HEK293 (cell line): ENCODE measurements at regions not wholly inside any gene's neighbourhood (a gene's known extent, or its start where the extent isn't known, plus 50 kb on each side); places are given as distances from the start of the nearest gene placed in this dataset.

ENCODE experiments used
- SP3 ChIP-seq: fragments of 450-650 bp; formaldehyde crosslinking; IDR thresholded peaks from 2 replicates; pipeline ENCODE4 v1.5.1; 2016; ENCODE audit warnings: missing biosample characterization, missing genetic modification characterization
- YY1 ChIP-seq: fragments of 450-650 bp; formaldehyde crosslinking; IDR thresholded peaks from 2 replicates; pipeline ENCODE4 v1.5.1; 2018; ENCODE audit warnings: missing biosample characterization, missing genetic modification characterization
- ZNF184 ChIP-seq: fragments of 450-650 bp; IDR thresholded peaks from 2 replicates; pipeline ENCODE4 v1.5.1; 2018; ENCODE audit warnings: missing biosample characterization, mild to moderate bottlenecking, missing genetic modification characterization
- ZNF239 ChIP-seq: fragments of 450-650 bp; formaldehyde crosslinking; IDR thresholded peaks from 2 replicates; pipeline ENCODE4 v1.5.1; 2016; ENCODE audit warnings: missing biosample characterization, missing genetic modification characterization
- ZNF302 ChIP-seq: fragments of 450-650 bp; formaldehyde crosslinking; IDR thresholded peaks from 2 replicates; pipeline ENCODE4 v1.5.1; 2016; ENCODE audit warnings: missing biosample characterization, missing genetic modification characterization, low read depth
- ZNF514 ChIP-seq: fragments of 450-650 bp; formaldehyde crosslinking; IDR thresholded peaks from 2 replicates; pipeline ENCODE4 v1.5.1; 2016; ENCODE audit warnings: missing biosample characterization, missing genetic modification characterization
- ZNF654 ChIP-seq: fragments of 450-650 bp; formaldehyde crosslinking; IDR thresholded peaks from 2 replicates; pipeline ENCODE4 v1.5.1; 2016; ENCODE audit warnings: low read depth, missing biosample characterization, missing genetic modification characterization
- ZNF747 ChIP-seq: fragments of 450-650 bp; formaldehyde crosslinking; IDR thresholded peaks from 2 replicates; pipeline ENCODE4 v1.5.1; 2016; ENCODE audit warnings: missing biosample characterization, missing genetic modification characterization
- ZSCAN30 ChIP-seq: fragments of 450-650 bp; IDR thresholded peaks from 2 replicates; pipeline ENCODE4 v1.5.1; 2018; ENCODE audit warnings: missing biosample characterization, mild to moderate bottlenecking, missing genetic modification characterization, moderate library complexity
- TF ChIP-seq, protein P1 (sequence below): fragments of 450-650 bp; formaldehyde crosslinking; IDR thresholded peaks from 2 replicates; pipeline ENCODE4 v1.5.1; 2016; ENCODE audit warnings: missing biosample characterization, missing genetic modification characterization
- TF ChIP-seq, protein P2 (sequence below): fragments of 450-650 bp; formaldehyde crosslinking; IDR thresholded peaks from 2 replicates; pipeline ENCODE4 v1.5.1; 2017; ENCODE audit warnings: missing biosample characterization, mild to moderate bottlenecking, missing genetic modification characterization, moderate library complexity

DNA sequence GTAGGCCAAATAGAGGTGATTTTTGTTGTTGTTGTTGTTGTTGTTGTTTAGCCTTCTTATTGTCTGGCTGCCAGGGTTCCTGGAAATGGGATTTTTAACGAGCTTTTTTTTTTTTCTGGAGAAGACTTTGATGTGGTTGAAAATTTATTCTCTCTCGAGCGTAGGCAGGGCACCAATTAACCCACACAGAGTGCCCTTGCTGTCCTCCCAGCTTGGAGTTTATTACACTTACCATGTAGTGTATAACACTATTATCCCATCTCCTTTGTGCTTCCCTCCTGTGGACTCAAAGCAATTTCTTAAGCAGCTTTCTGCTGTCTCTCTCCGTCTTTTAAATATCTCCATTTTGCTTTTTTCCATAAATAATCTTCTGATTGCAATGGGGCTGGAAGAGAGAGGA is 57.4 kb downstream of the OR2K2 start:
- TF ChIP-seq ZNF747 (tag by site-specific recombination) (no peak), ZNF184 (tag by site-specific recombination) (no peak), ZNF239 (tag by site-specific recombination) (no peak), ZNF514 (tag by site-specific recombination) (no peak), ZNF302 (tag by site-specific recombination) (no peak), ZSCAN30 (tag by site-specific recombination) (no peak), YY1 (no peak), SP3 (no peak), ZNF654 (no peak)
- TF ChIP-seq, protein P1, sequence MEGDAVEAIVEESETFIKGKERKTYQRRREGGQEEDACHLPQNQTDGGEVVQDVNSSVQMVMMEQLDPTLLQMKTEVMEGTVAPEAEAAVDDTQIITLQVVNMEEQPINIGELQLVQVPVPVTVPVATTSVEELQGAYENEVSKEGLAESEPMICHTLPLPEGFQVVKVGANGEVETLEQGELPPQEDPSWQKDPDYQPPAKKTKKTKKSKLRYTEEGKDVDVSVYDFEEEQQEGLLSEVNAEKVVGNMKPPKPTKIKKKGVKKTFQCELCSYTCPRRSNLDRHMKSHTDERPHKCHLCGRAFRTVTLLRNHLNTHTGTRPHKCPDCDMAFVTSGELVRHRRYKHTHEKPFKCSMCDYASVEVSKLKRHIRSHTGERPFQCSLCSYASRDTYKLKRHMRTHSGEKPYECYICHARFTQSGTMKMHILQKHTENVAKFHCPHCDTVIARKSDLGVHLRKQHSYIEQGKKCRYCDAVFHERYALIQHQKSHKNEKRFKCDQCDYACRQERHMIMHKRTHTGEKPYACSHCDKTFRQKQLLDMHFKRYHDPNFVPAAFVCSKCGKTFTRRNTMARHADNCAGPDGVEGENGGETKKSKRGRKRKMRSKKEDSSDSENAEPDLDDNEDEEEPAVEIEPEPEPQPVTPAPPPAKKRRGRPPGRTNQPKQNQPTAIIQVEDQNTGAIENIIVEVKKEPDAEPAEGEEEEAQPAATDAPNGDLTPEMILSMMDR (tag by site-specific recombination): no peak
- TF ChIP-seq, protein P2, sequence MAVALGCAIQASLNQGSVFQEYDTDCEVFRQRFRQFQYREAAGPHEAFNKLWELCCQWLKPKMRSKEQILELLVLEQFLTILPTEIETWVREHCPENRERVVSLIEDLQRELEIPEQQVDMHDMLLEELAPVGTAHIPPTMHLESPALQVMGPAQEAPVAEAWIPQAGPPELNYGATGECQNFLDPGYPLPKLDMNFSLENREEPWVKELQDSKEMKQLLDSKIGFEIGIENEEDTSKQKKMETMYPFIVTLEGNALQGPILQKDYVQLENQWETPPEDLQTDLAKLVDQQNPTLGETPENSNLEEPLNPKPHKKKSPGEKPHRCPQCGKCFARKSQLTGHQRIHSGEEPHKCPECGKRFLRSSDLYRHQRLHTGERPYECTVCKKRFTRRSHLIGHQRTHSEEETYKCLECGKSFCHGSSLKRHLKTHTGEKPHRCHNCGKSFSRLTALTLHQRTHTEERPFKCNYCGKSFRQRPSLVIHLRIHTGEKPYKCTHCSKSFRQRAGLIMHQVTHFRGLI: no peak
